ENCODE measurements at regions not wholly inside any gene's neighbourhood (a gene's known extent, or its start where the extent isn't known, plus 50 kb on each side); places are given as distances from the start of the nearest gene placed in this dataset.

GRCh38 chr13:105799155-105799554 lies 736.3 kb downstream of the EFNB2 start:
- intact Hi-C loops (cut with micrococcal nuclease) (no loop called here), in situ Hi-C loops (cut with MboI; ENCODE audit: low sequenced_read_pairs) (no loop called here), dilution Hi-C loops (cut with HindIII; ENCODE audit: low sequenced_read_pairs, unreplicated experiment) (no loop called here)
- Histone ChIP-seq H3K4me3 (ENCODE audit: insufficient read depth, low read depth, low read length) (no peak overlapping the region), H3K14ac (replicated peaks; ENCODE audit: low read depth, low read length) (no peak overlapping the region), H4K5ac (ENCODE audit: low read depth, low read length) (no peak overlapping the region), H2BK5ac (ENCODE audit: low read depth, low read length, poor library complexity, severe bottlenecking) (no peak overlapping the region), H4K8ac (ENCODE audit: low read depth in 2 of 2, low read length in 2 of 2) (no peak overlapping the region), H3K36me3 (ENCODE audit: control insufficient read depth, insufficient read depth, low read length) (no peaks in the 10 kb centered on the region), H3K4ac (ENCODE audit: low read depth, low read length) (no peak overlapping the region), H3K27me3 (ENCODE audit: control insufficient read depth, insufficient read depth, low read length) (no peaks in the 10 kb centered on the region), H2AK5ac (ENCODE audit: low read depth, low read length) (no peak overlapping the region), H3K9me1 (ENCODE audit: insufficient read depth, low read length) (no peaks in the 10 kb centered on the region), H3K79me1 (ENCODE audit: low read depth in 1 of 2, low read length in 2 of 2) (no peaks in the 10 kb centered on the region), H3K4me1 (ENCODE audit: control insufficient read depth, insufficient read depth, low read length) (no peaks in the 10 kb centered on the region), H4K20me1 (ENCODE audit: insufficient read depth, low read length) (no peaks in the 10 kb centered on the region), H2AK9ac (replicated peaks; ENCODE audit: low read depth, low read length, poor library complexity) (no peak overlapping the region), H2BK15ac (ENCODE audit: low read depth, low read length) (no peak overlapping the region), H3K9me3 (ENCODE audit: control insufficient read depth, insufficient read depth, low read length) (no peaks in the 10 kb centered on the region), H2BK120ac (ENCODE audit: low read depth, low read length) (no peak overlapping the region), H2AFZ (replicated peaks; ENCODE audit: low read length, poor library complexity) (no peak overlapping the region), H3K4me2 (ENCODE audit: low read depth, low read length) (no peak overlapping the region), H4K91ac (ENCODE audit: insufficient read depth, low read depth, low read length) (no peak overlapping the region), H3K18ac (ENCODE audit: low read depth, low read length) (no peak overlapping the region), H3K9ac (ENCODE audit: low read depth, low read length) (no peak overlapping the region), H3K23ac (ENCODE audit: low read depth, low read length) (no peak overlapping the region), H2BK20ac (ENCODE audit: low read depth, low read length) (no peak overlapping the region), H3K27ac (ENCODE audit: insufficient read depth, low read length) (no peak overlapping the region), H3K56ac (ENCODE audit: extremely low read depth, insufficient read depth, low read length) (no peak overlapping the region)
- CTCF ChIA-PET: interaction anchor here (0.6 kb wide), 1 partner anchor 38 kb away, joined by 3 read pairs; no protein-coding TSS in a partner anchor
- POLR2A ChIA-PET (ENCODE audit: unreplicated experiment): no interaction called here
- no peak for DNase-seq
- no peak for ATAC-seq (ENCODE audit: low read depth)
- TF ChIP-seq RAD21 (IDR thresholded peaks at IDR 0.05; ENCODE audit: low read length) (no peak), RFX5 (IDR thresholded peaks at IDR 0.05; ENCODE audit: low read depth, low read length) (no peak), CHD1 (IDR thresholded peaks at IDR 0.05; ENCODE audit: low read depth, low read length) (no peak), NFE2L2 (IDR thresholded peaks at IDR 0.05; ENCODE audit: low read depth, low read length) (no peak), SMC3 (IDR thresholded peaks at IDR 0.05; ENCODE audit: low read depth, low read length) (no peak), MAFK (IDR thresholded peaks at IDR 0.05; ENCODE audit: low read depth, low read length) (no peak), ELK1 (IDR thresholded peaks at IDR 0.05; ENCODE audit: borderline replicate concordance, low read depth, low read length) (no peak), CEBPB (IDR thresholded peaks at IDR 0.05; ENCODE audit: low read depth, low read length) (no peak), MXI1 (IDR thresholded peaks at IDR 0.05; ENCODE audit: borderline replicate concordance, low read depth, low read length) (no peak), BHLHE40 (IDR thresholded peaks at IDR 0.05; ENCODE audit: low read depth, low read length) (no peak), FOS (IDR thresholded peaks at IDR 0.05; ENCODE audit: low read depth, low read length) (no peak), USF2 (IDR thresholded peaks at IDR 0.05; ENCODE audit: low read depth, low read length) (no peak), RCOR1 (IDR thresholded peaks at IDR 0.05; ENCODE audit: insufficient replicate concordance, low read length) (no peak), POLR2A (IDR thresholded peaks at IDR 0.05; ENCODE audit: low read depth, low read length) (no peak), CTCF (conservative IDR thresholded peaks at IDR 0.05; ENCODE audit: low read depth, low read length) (no peak), MAZ (IDR thresholded peaks at IDR 0.05; ENCODE audit: borderline replicate concordance, low read depth, low read length) (no peak)
- BruUV-seq (replicated peaks): no TSS peak

Data from IMR-90 (cell line).